ENCODE measurements at regions not wholly inside any gene's neighbourhood (a gene's known extent, or its start where the extent isn't known, plus 50 kb on each side); places are given as distances from the start of the nearest gene placed in this dataset.

- Histone ChIP-seq H3K4me1 (no peaks in the 10 kb centered on the region), H3K9me3 (no peaks in the 10 kb centered on the region), H3K4me3 (no peak overlapping the region), H3K27ac (no peak overlapping the region), H3K36me3 (no peaks in the 10 kb centered on the region), H3K27me3 (no peaks in the 10 kb centered on the region)
- DNase-seq (no peak), ATAC-seq (ENCODE audit: low FRiP score in 2 of 2) (no peak)
- TF ChIP-seq EP300 (IDR thresholded peaks at IDR 0.05) (no peak), POLR2AphosphoS5 (IDR thresholded peaks at IDR 0.05) (no peak)
- WGBS, 2 donors: 84 to 88% methylated on average over 6 of the region's 6 CpGs
Observed at GRCh38 chr4:114281164-114281960, 301.9 kb upstream of the ARSJ start.

- no peaks in the 10 kb centered on the region for H3K27me3 ChIP-seq
- H3K36me3 ChIP-seq: no peaks in the 10 kb centered on the region
- H3K9me3 ChIP-seq: no peaks in the 10 kb centered on the region
- no peaks in the 10 kb centered on the region for H3K4me1 ChIP-seq
- DNase-seq (no peak), ATAC-seq (ENCODE audit: low FRiP score in 2 of 2) (no peak)
- H3K27ac ChIP-seq: no peak overlapping the region
- TF ChIP-seq POLR2A (IDR thresholded peaks at IDR 0.05) (no peak), POLR2AphosphoS5 (IDR thresholded peaks at IDR 0.05) (no peak), CTCF (IDR thresholded peaks at IDR 0.05) (no peak), EP300 (IDR thresholded peaks at IDR 0.05) (no peak)
- WGBS, 2 donors: 22 to 37% methylated on average over 1 of the region's 1 CpG
- no peak overlapping the region for H3K4me3 ChIP-seq
Observed at GRCh38 chr4:114282937-114283336, 303.5 kb upstream of the ARSJ start.

- TF ChIP-seq EP300 (IDR thresholded peaks at IDR 0.05): no peak
- no peak for TF ChIP-seq POLR2AphosphoS5 (IDR thresholded peaks at IDR 0.05)
- no peak for TF ChIP-seq POLR2A (IDR thresholded peaks at IDR 0.05)
- Histone ChIP-seq H3K36me3 (no peaks in the 10 kb centered on the region), H3K4me1 (no peaks in the 10 kb centered on the region), H3K27ac (no peak overlapping the region), H3K4me3 (no peak overlapping the region), H3K27me3 (no peaks in the 10 kb centered on the region), H3K9me3 (no peaks in the 10 kb centered on the region)
- no peak for ATAC-seq (ENCODE audit: low FRiP score in 2 of 2)
- 93 to 94% methylated on average over 1 of the region's 1 CpG for WGBS, 2 donors
- DNase-seq: no peak
Observed at GRCh38 chr4:114284629-114285028, 305.2 kb upstream of the ARSJ start.

GRCh38 chr4:114286262-114286810 is 306.9 kb upstream of the ARSJ start:
- TF ChIP-seq CTCF (IDR thresholded peaks at IDR 0.05) (no peak), POLR2AphosphoS5 (IDR thresholded peaks at IDR 0.05) (no peak), EP300 (IDR thresholded peaks at IDR 0.05) (no peak), POLR2A (IDR thresholded peaks at IDR 0.05) (no peak)
- DNase-seq: no peak
- Histone ChIP-seq H3K4me3 (no peak overlapping the region), H3K9me3 (no peaks in the 10 kb centered on the region), H3K27me3 (no peaks in the 10 kb centered on the region), H3K4me1 (no peaks in the 10 kb centered on the region), H3K27ac (no peak overlapping the region), H3K36me3 (no peaks in the 10 kb centered on the region)
- WGBS, 2 donors: 74 to 83% methylated on average over 3 of the region's 3 CpGs
- no peak for ATAC-seq (ENCODE audit: low FRiP score in 2 of 2)

- no peaks in the 10 kb centered on the region for H3K27me3 ChIP-seq
- 59 to 83% methylated on average over 5 to 10 of the region's 10 CpGs for WGBS, 2 donors
- TF ChIP-seq POLR2AphosphoS5 (IDR thresholded peaks at IDR 0.05): no peak
- TF ChIP-seq CTCF (IDR thresholded peaks at IDR 0.05): no peak
- DNase-seq (no peak), ATAC-seq (ENCODE audit: low FRiP score in 2 of 2) (no peak)
- H3K4me1 ChIP-seq: no peaks in the 10 kb centered on the region
- no peak overlapping the region for H3K27ac ChIP-seq
- no peaks in the 10 kb centered on the region for H3K9me3 ChIP-seq
- H3K36me3 ChIP-seq: no peaks in the 10 kb centered on the region
- no peak overlapping the region for H3K4me3 ChIP-seq
Observed at GRCh38 chr4:114287079-114287696, 307.7 kb upstream of the ARSJ start.

Measured in upper lobe of left lung (tissue), 6 donors.